ENCODE measurements at regions not wholly inside any gene's neighbourhood (a gene's known extent, or its start where the extent isn't known, plus 50 kb on each side); places are given as distances from the start of the nearest gene placed in this dataset.

DNA sequence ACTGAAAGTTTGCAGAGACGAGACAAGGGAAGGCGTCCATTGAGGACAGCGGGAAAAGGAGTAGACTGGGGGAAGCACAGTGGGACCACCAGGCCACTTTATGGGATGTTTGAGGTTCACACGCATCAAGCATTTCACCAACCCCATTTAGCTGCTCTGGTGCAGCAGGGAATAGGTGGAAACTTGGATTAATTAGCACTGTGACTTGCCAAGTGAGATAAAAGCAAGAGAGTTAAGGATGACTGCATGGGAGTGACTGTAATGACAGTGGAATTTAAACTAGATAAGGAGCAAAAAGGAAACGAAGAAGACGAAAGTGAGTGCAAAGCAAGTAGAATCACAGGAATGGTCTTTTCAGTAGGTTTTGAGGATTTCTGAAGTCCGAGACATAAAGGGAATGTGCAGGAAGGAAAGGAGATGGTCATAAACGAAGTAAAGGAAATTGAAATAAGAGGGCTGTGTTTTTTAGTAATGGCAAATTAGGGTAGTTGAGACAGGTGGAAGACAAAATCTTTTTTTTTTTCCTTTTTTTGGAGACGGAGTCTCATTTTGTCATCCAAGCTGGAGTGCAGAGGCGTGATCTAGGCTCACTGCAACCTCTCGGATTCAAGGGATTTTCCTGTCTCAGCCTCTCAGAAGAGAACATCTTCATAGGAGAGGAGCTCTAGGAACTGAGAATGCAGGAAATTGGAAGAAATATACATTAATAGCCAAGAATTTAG, 119.0 kb upstream of the MAP9 start:
- DNase-seq (ENCODE audit: low read depth): no peak
- H3K4me3 ChIP-seq (ENCODE audit: low read depth, low read length): no peak overlapping the region
- TF ChIP-seq, protein P1, sequence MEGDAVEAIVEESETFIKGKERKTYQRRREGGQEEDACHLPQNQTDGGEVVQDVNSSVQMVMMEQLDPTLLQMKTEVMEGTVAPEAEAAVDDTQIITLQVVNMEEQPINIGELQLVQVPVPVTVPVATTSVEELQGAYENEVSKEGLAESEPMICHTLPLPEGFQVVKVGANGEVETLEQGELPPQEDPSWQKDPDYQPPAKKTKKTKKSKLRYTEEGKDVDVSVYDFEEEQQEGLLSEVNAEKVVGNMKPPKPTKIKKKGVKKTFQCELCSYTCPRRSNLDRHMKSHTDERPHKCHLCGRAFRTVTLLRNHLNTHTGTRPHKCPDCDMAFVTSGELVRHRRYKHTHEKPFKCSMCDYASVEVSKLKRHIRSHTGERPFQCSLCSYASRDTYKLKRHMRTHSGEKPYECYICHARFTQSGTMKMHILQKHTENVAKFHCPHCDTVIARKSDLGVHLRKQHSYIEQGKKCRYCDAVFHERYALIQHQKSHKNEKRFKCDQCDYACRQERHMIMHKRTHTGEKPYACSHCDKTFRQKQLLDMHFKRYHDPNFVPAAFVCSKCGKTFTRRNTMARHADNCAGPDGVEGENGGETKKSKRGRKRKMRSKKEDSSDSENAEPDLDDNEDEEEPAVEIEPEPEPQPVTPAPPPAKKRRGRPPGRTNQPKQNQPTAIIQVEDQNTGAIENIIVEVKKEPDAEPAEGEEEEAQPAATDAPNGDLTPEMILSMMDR (conservative IDR thresholded peaks at IDR 0.05; ENCODE audit: low read depth, low read length): no peak

DNA sequence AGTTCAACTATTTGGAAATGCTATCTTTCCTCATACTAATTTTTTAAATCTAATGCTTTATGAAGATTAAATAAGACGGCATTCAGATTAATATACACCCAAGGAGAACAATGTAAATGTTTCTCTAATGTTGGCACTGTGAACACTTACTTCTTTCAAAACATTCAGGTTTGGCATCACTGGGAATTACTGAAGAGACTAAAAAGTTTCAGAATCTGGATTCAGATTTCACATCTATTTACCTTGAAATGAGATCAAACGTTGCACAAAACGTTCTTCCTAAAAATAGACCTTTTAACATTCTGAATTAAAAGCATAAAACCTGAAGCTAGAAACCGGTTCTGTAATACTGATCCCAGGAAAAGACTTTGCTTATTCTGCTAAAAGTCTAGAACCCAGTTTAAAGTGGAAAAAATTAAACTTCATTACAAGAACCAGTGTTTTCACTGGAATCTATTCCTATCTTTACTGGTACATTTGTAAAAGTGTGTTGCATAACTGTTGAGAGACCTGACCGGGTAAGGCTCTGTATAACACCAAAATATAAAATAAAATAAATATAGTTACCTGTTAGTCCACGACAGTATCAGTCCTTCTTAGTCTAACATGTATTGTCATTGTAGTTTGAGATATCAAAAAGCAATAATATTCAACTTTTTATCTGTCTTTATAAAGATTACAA, 117.4 kb upstream of the MAP9 start:
- H3K4me3 ChIP-seq (ENCODE audit: low read depth, low read length): no peak overlapping the region
- TF ChIP-seq, protein P1 (conservative IDR thresholded peaks at IDR 0.05; ENCODE audit: low read depth, low read length): no peak
- no peak for DNase-seq (ENCODE audit: low read depth)

DNA sequence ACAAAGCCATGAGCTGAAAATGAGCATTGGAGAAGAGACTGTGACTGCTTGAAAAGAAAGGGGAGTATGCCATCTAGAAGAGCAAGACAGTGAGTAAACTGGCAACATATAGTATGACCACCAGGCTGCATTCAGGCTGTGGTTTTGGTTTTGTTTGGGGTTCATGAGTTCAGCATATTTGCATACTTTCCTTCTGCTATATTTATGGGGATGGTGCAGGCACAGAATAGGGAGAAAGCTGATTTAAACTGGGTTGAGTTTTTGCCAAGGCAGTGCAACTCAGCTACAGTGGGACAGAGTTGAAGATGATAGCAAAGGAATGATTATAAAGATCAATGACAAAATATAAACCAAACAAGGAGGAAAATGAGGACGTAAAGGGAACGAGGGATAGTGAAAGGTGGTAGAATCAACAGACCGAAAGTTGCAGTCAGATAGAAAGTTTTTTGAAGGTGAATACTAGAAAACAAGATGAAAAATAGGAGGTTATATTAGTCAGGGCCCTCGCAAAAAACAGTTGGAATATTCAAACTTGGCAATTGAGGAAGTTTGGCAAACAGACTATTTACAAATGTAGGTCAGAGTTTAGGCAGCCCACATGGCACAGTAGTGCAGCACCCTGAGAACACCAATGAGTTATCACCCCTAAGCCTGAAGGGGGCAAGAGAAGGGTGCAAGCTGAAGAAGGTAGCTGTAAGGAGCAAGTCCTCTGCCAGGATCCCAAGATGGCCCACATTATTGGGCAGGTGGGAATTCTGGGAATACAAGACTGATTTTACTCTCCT, 114.8 kb upstream of the MAP9 start:
- no peak for DNase-seq (ENCODE audit: low read depth)
- TF ChIP-seq, protein P1 (conservative IDR thresholded peaks at IDR 0.05; ENCODE audit: low read depth, low read length): no peak
- H3K4me3 ChIP-seq (ENCODE audit: low read depth, low read length): no peak overlapping the region

DNA sequence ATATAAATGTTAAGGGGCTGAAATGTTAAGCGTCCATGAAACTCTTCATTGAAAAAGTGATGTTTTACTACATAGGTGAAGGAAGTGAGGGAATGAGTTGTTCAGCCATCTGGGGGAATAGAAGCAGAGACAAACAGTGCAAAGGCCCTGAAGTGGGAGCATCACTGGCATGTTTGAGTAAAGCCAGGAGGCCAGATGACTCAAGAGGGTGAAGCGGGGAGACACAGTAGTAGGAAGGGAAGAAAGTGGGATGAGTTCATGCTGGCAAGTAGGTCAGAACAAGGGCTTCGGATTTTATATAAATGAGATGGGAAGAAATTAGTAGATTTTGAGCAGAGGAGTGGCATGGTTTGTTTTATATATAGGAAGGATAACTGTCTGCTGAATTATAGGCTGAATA, 112.5 kb upstream of the MAP9 start:
- TF ChIP-seq, protein P1 (conservative IDR thresholded peaks at IDR 0.05; ENCODE audit: low read depth, low read length): no peak
- DNase-seq (ENCODE audit: low read depth): no peak
- no peak overlapping the region for H3K4me3 ChIP-seq (ENCODE audit: low read depth, low read length)

DNA sequence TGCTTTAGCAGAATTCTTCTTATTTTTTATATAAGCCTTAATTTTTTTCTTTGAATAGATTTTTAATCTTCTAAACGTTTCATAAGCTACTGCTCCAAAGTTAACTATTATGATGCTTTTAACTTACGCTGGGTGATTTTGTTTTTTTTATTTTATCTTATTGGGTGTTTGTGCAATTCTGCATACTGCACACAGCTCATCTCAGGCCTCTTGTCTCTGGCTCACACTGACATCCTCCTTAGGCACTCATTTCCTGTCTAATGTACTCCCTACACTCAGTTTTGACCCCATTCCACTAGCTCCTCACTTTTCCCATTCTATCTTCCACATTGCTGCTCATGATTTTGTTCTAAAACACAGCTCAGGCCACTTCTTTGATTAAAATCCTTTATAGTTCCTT, 111.9 kb upstream of the MAP9 start:
- TF ChIP-seq, protein P1 (conservative IDR thresholded peaks at IDR 0.05; ENCODE audit: low read depth, low read length): no peak
- DNase-seq (ENCODE audit: low read depth): no peak
- H3K4me3 ChIP-seq (ENCODE audit: low read depth, low read length): no peak overlapping the region

DNA sequence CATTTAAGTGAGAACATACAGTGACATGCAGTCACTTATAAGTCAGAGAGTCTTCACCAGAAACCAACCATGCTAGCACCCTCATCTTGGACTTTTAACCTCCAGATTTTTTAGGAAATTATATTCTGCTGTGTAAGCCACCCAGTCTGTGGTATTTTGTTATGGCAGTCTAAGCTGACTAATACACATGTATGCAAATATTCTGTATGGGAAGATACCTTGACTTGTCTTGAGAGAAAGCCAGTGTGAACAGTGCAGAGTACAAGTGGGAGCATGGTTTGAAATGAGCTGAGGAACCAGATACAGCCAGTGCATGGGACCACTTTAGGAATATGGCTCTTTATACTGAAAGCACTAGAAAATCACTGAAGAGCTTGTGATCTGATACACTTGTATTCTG, 110.4 kb upstream of the MAP9 start:
- TF ChIP-seq, protein P1 (conservative IDR thresholded peaks at IDR 0.05; ENCODE audit: low read depth, low read length): no peak
- H3K4me3 ChIP-seq (ENCODE audit: low read depth, low read length): no peak overlapping the region
- DNase-seq (ENCODE audit: low read depth): no peak
